Neural cell (in vitro differentiated cells): ENCODE measurements at regions not wholly inside any gene's neighbourhood (a gene's known extent, or its start where the extent isn't known, plus 50 kb on each side); places are given as distances from the start of the nearest gene placed in this dataset.

Experiments
- H2AFZ ChIP-seq: fragments of 200-600, 300-800 bp; sonication (generic), shearing (Covaris generic); 2 replicates; pipeline ENCODE4 v1.6.0; 2014; ENCODE audit warnings: low read depth, mild to moderate bottlenecking, antibody characterized with exemption, low read length, moderate library complexity
- H3F3A ChIP-seq: fragments of 200-600 bp; shearing (Covaris generic); 2 replicates; pipeline ENCODE4 v1.6.1; 2016; ENCODE audit warnings: mild to moderate bottlenecking, moderate library complexity, mixed read lengths, antibody characterized with exemption, low read length; ENCODE audit not compliant: insufficient read depth, poor library complexity, severe bottlenecking
- H3K27ac ChIP-seq: fragments of 200-600, 300-800 bp; sonication (generic), shearing (Covaris generic); 2 replicates; pipeline ENCODE4 v1.5.1; 2014; ENCODE audit warnings: mild to moderate bottlenecking, low read length, moderate library complexity
- H3K27me3 ChIP-seq: fragments of 300-800, 200-600 bp; sonication (generic), shearing (Covaris generic); 2 replicates; pipeline ENCODE4 v1.6.0; 2014; ENCODE audit warnings: mild to moderate bottlenecking, low read depth, low read length, moderate library complexity; ENCODE audit not compliant: insufficient read depth
- H3K36me3 ChIP-seq: fragments of 300-800, 200-600 bp; sonication (generic), shearing (Covaris generic); 2 replicates; pipeline ENCODE4 v1.5.1; 2014; ENCODE audit warnings: mild to moderate bottlenecking, antibody characterized with exemption, low read length, moderate library complexity; ENCODE audit not compliant: insufficient read depth
- H3K4me2 ChIP-seq: fragments of 300-800, 200-600 bp; sonication (generic), shearing (Covaris generic); 2 replicates; pipeline ENCODE4 v1.6.0; 2014; ENCODE audit warnings: mild to moderate bottlenecking, low read length
- H3K4me3 ChIP-seq: fragments of 300-800, 200-600 bp; sonication (generic), shearing (Covaris generic); 2 replicates; pipeline ENCODE4 v1.5.1; 2014; ENCODE audit warnings: mild to moderate bottlenecking, low read length, moderate library complexity
- H3K79me2 ChIP-seq: fragments of 200-600 bp; shearing (Covaris generic); replicated peaks from 2 replicates; pipeline ENCODE4 v1.6.0; 2014; ENCODE audit warnings: mild to moderate bottlenecking, low read length, moderate library complexity; ENCODE audit not compliant: insufficient read depth
- H3K9ac ChIP-seq: fragments of 300-800, 200-600 bp; sonication (generic), shearing (Covaris generic); 2 replicates; pipeline ENCODE4 v1.6.1; 2016; ENCODE audit warnings: mild to moderate bottlenecking, low read length, mixed read lengths
- H3K9me2 ChIP-seq: fragments of 200-600 bp; shearing (Covaris generic); 2 replicates; pipeline ENCODE4 v1.6.1; 2016; ENCODE audit warnings: mild to moderate bottlenecking, low read length, mixed read lengths; ENCODE audit not compliant: insufficient read depth
- H3K9me3 ChIP-seq: fragments of 200-600, 300-800 bp; sonication (generic), shearing (Covaris generic); 2 replicates; pipeline ENCODE4 v1.6.1; 2016; ENCODE audit warnings: mild to moderate bottlenecking, mixed run types, low read length, moderate library complexity, mixed read lengths
- H4K20me1 ChIP-seq: fragments of 200-600 bp; shearing (Covaris generic); 2 replicates; pipeline ENCODE4 v1.6.1; 2016; ENCODE audit warnings: mild to moderate bottlenecking, mixed run types; ENCODE audit not compliant: insufficient read depth
- EP300 ChIP-seq: fragments of 450-650 bp; conservative IDR thresholded peaks from 2 replicates; pipeline ENCODE4 v1.6.1; 2014; ENCODE audit warnings: antibody characterized with exemption, mild to moderate bottlenecking, moderate library complexity; ENCODE audit not compliant: poor library complexity, severe bottlenecking
- EZH2 ChIP-seq: fragments of 200-600, 300-800 bp; shearing (Covaris generic), sonication (generic); IDR thresholded peaks from 2 replicates; pipeline ENCODE4 v1.6.1; 2014; ENCODE audit warnings: antibody characterized with exemption, low read length, borderline replicate concordance, mild to moderate bottlenecking; ENCODE audit not compliant: insufficient read depth, poor library complexity, severe bottlenecking
- MXI1 ChIP-seq: fragments of 450-650 bp; conservative IDR thresholded peaks from 2 replicates; pipeline ENCODE4 v1.6.1; 2014; ENCODE audit warnings: antibody characterized with exemption, mild to moderate bottlenecking; ENCODE audit not compliant: poor library complexity, severe bottlenecking
- POLR2AphosphoS5 ChIP-seq: IDR thresholded peaks from 2 replicates; pipeline ENCODE4 v1.6.1; 2012
- RAD21 ChIP-seq: fragments of 450-650 bp; conservative IDR thresholded peaks from 2 replicates; pipeline ENCODE4 v1.6.1; 2014; ENCODE audit warnings: antibody characterized with exemption, mild to moderate bottlenecking, moderate library complexity
- SMC3 ChIP-seq: fragments of 450-650 bp; conservative IDR thresholded peaks from 2 replicates; pipeline ENCODE4 v1.6.1; 2014; ENCODE audit warnings: antibody characterized with exemption, mild to moderate bottlenecking, moderate library complexity; ENCODE audit not compliant: poor library complexity
- TAF1 ChIP-seq: IDR thresholded peaks from 2 replicates; pipeline ENCODE4 v1.6.1; 2012; ENCODE audit warnings: low read depth
- TF ChIP-seq, protein P1 (sequence below): IDR thresholded peaks from 2 replicates; pipeline ENCODE4 v1.6.1; 2012; ENCODE audit warnings: borderline replicate concordance
- TF ChIP-seq, protein P2 (sequence below): fragments of 450-650 bp; IDR thresholded peaks from 2 replicates; pipeline ENCODE4 v1.5.1; 2014; ENCODE audit warnings: antibody characterized with exemption, mild to moderate bottlenecking, moderate library complexity; ENCODE audit not compliant: poor library complexity, severe bottlenecking

DNA sequence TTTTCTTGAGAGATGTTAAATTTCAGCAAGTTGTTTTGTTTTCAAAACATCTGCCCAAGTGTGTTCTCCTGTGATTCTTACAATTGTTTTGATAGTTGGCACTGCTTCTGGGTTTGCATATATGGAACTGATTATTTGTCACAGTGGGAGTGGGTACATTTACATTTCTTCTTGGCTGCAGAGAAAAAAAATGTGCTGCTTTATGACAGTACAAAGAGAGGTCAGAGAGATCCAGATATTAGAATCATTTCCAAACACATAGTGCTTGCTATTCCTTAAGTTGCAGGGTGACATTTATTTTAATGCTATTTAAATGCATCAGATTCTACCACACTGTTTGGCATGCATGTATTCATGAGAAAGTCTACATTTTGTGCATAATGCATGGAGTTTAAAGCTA, 303.5 kb upstream of the MDGA2 start:
- TF ChIP-seq, protein P1, sequence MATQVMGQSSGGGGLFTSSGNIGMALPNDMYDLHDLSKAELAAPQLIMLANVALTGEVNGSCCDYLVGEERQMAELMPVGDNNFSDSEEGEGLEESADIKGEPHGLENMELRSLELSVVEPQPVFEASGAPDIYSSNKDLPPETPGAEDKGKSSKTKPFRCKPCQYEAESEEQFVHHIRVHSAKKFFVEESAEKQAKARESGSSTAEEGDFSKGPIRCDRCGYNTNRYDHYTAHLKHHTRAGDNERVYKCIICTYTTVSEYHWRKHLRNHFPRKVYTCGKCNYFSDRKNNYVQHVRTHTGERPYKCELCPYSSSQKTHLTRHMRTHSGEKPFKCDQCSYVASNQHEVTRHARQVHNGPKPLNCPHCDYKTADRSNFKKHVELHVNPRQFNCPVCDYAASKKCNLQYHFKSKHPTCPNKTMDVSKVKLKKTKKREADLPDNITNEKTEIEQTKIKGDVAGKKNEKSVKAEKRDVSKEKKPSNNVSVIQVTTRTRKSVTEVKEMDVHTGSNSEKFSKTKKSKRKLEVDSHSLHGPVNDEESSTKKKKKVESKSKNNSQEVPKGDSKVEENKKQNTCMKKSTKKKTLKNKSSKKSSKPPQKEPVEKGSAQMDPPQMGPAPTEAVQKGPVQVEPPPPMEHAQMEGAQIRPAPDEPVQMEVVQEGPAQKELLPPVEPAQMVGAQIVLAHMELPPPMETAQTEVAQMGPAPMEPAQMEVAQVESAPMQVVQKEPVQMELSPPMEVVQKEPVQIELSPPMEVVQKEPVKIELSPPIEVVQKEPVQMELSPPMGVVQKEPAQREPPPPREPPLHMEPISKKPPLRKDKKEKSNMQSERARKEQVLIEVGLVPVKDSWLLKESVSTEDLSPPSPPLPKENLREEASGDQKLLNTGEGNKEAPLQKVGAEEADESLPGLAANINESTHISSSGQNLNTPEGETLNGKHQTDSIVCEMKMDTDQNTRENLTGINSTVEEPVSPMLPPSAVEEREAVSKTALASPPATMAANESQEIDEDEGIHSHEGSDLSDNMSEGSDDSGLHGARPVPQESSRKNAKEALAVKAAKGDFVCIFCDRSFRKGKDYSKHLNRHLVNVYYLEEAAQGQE: no peak
- no peak for TF ChIP-seq SMC3
- TF ChIP-seq POLR2AphosphoS5: no peak
- TF ChIP-seq EZH2: no peak
- no peak for TF ChIP-seq TAF1
- no peak for TF ChIP-seq RAD21
- no peak for TF ChIP-seq EP300
- no peak overlapping the region for H2AFZ ChIP-seq

DNA sequence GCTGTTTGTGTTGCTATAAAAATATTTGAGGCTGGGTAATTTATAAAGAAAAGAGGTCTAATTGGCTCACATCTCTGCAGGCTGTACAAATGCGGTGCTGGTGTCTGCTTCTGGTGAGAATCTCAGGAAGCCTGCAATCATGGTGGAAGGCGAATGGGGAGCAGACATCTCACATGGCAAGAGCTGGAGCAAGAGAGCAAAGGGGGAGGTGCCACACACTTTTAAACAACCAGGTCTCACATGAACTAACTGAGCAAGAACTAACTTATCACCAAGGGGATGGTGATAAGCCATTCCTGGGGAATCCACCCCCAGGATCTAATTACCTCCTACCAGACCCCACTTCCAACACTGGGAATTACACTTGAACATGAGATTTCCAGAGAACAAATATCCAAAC, 300.7 kb upstream of the MDGA2 start:
- Histone ChIP-seq H3K27ac (no peak overlapping the region), H3K9me2 (no peaks in the 10 kb centered on the region), H3K9me3 (no peaks in the 10 kb centered on the region), H3K27me3 (no peaks in the 10 kb centered on the region), H3F3A (no peaks in the 10 kb centered on the region), H4K20me1 (no peaks in the 10 kb centered on the region), H3K4me2 (no peak overlapping the region), H3K79me2 (no peaks in the 10 kb centered on the region), H3K4me3 (no peak overlapping the region), H3K9ac (no peak overlapping the region), H2AFZ (no peak overlapping the region), H3K36me3 (no peaks in the 10 kb centered on the region)
- no peak for TF ChIP-seq POLR2AphosphoS5
- TF ChIP-seq MXI1: no peak
- TF ChIP-seq, protein P1: no peak
- TF ChIP-seq EP300: no peak
- TF ChIP-seq, protein P2, sequence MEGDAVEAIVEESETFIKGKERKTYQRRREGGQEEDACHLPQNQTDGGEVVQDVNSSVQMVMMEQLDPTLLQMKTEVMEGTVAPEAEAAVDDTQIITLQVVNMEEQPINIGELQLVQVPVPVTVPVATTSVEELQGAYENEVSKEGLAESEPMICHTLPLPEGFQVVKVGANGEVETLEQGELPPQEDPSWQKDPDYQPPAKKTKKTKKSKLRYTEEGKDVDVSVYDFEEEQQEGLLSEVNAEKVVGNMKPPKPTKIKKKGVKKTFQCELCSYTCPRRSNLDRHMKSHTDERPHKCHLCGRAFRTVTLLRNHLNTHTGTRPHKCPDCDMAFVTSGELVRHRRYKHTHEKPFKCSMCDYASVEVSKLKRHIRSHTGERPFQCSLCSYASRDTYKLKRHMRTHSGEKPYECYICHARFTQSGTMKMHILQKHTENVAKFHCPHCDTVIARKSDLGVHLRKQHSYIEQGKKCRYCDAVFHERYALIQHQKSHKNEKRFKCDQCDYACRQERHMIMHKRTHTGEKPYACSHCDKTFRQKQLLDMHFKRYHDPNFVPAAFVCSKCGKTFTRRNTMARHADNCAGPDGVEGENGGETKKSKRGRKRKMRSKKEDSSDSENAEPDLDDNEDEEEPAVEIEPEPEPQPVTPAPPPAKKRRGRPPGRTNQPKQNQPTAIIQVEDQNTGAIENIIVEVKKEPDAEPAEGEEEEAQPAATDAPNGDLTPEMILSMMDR: no peak

More for the DNA sequence above, 303.5 kb upstream of the MDGA2 start:
- Histone ChIP-seq H3K9me3 (no peaks in the 10 kb centered on the region), H3K4me3 (no peak overlapping the region), H3K27me3 (no peaks in the 10 kb centered on the region), H3K9me2 (no peaks in the 10 kb centered on the region), H4K20me1 (no peaks in the 10 kb centered on the region), H3K4me2 (peak overlapping the region; percentile 4), H3F3A (no peaks in the 10 kb centered on the region), H3K27ac (no peak overlapping the region), H3K79me2 (no peaks in the 10 kb centered on the region), H3K36me3 (no peaks in the 10 kb centered on the region), H3K9ac (no peak overlapping the region)
